GM19043 (cell line): ENCODE measurements at regions not wholly inside any gene's neighbourhood (a gene's known extent, or its start where the extent isn't known, plus 50 kb on each side); places are given as distances from the start of the nearest gene placed in this dataset.
"Not testable (repeated sequence)": the region's sequence is repeated elsewhere in the genome, so short reads cannot be mapped to it uniquely, and the experiment has no call there.

Experiments
- ATAC-seq: cut with Tn5 transposase; IDR thresholded peaks from one replicate; pipeline ENCODE4 v1.9.1; 2021; ENCODE audit warnings: low read depth; ENCODE audit not compliant: unreplicated experiment

- ATAC-seq = no peak
These were observed 269.4 kb downstream of the AMY1C start for GRCh38 chr1:104018922-104019674.

GRCh38 chr1:104019675-104020049, 270.0 kb downstream of the AMY1C start:
- ATAC-seq = no peak

GRCh38 chr1:104028416-104029035, 278.8 kb downstream of the AMY1C start:
- ATAC-seq = no peak

GRCh38 chr1:104029456-104029970, 279.8 kb downstream of the AMY1C start:
- ATAC-seq = no peak

- no peak for ATAC-seq
These were observed 307.1 kb downstream of the AMY1C start for GRCh38 chr1:104056786-104057185.

- ATAC-seq = not testable (repeated sequence)
These were observed 307.7 kb downstream of the AMY1C start for GRCh38 chr1:104057219-104057898.

- not testable (repeated sequence) for ATAC-seq
These were observed 311.9 kb downstream of the AMY1C start for GRCh38 chr1:104061637-104062036.

- ATAC-seq = no peak
These were observed 314.7 kb downstream of the AMY1C start for GRCh38 chr1:104064399-104064798.

GRCh38 chr1:104072915-104073371, 323.2 kb downstream of the AMY1C start:
- no peak for ATAC-seq

GRCh38 chr1:104073463-104073902, 323.8 kb downstream of the AMY1C start:
- no peak for ATAC-seq

- ATAC-seq = no peak
These were observed 332.5 kb downstream of the AMY1C start for GRCh38 chr1:104082221-104082620.

- no peak for ATAC-seq
These were observed 334.7 kb downstream of the AMY1C start for GRCh38 chr1:104084380-104084779.

- ATAC-seq = no peak
These were observed 343.0 kb downstream of the AMY1C start for GRCh38 chr1:104092698-104093097.

- no peak for ATAC-seq
These were observed 349.1 kb downstream of the AMY1C start for GRCh38 chr1:104098837-104099236.

- no peak for ATAC-seq
These were observed 350.4 kb downstream of the AMY1C start for GRCh38 chr1:104100115-104100514.

- no peak for ATAC-seq
These were observed 355.8 kb downstream of the AMY1C start for GRCh38 chr1:104105465-104105864.

- ATAC-seq = no peak
These were observed 370.8 kb downstream of the AMY1C start for GRCh38 chr1:104120525-104120924.

GRCh38 chr1:104121271-104121670, 371.6 kb downstream of the AMY1C start:
- no peak for ATAC-seq

- no peak for ATAC-seq
These were observed 375.6 kb downstream of the AMY1C start for GRCh38 chr1:104125266-104125665.

- no peak for ATAC-seq
These were observed 376.3 kb downstream of the AMY1C start for GRCh38 chr1:104125970-104126369.

GRCh38 chr1:104132382-104132973, 382.8 kb downstream of the AMY1C start:
- no peak for ATAC-seq
